AG04449 (cell line): ENCODE measurements at regions not wholly inside any gene's neighbourhood (a gene's known extent, or its start where the extent isn't known, plus 50 kb on each side); places are given as distances from the start of the nearest gene placed in this dataset.
"Not testable (repeated sequence)": the region's sequence is repeated elsewhere in the genome, so short reads cannot be mapped to it uniquely, and the experiment has no call there.

Experiments
- CTCF ChIA-PET: fragments of 350-600 bp; formaldehyde crosslinking; extraction: SDS; loops from one replicate; lab custom pipeline; 2021; ENCODE audit warnings: antibody characterized with exemption; lab: Yijun Ruan, JAX
- POLR2A ChIA-PET: fragments of 400-600, 350-600 bp; formaldehyde crosslinking; extraction: SDS; loops from one replicate; lab custom pipeline; 2020; ENCODE audit warnings: antibody characterized with exemption, inconsistent platforms; lab: Yijun Ruan, JAX
- DNase-seq: peaks from one replicate; pipeline ENCODE4 v3.0.0-alpha.2; 2010; ENCODE audit warnings: low read depth, low spot score
- H3K4me3 ChIP-seq: 2 replicates; pipeline ENCODE4 v1.5.1; 2011; ENCODE audit warnings: low read depth, mild to moderate bottlenecking, control low read depth, low read length
- TF ChIP-seq, protein P1 (sequence below): IDR thresholded peaks from one replicate; pipeline ENCODE4 v1.5.1; 2011; ENCODE audit warnings: mild to moderate bottlenecking, moderate library complexity, low read length, control low read depth, inconsistent platforms; ENCODE audit not compliant: insufficient read depth; ENCODE audit errors: missing control alignments

- POLR2A ChIA-PET, result no interaction called here
- no peak overlapping the region for H3K4me3 ChIP-seq
- TF ChIP-seq, protein P1, sequence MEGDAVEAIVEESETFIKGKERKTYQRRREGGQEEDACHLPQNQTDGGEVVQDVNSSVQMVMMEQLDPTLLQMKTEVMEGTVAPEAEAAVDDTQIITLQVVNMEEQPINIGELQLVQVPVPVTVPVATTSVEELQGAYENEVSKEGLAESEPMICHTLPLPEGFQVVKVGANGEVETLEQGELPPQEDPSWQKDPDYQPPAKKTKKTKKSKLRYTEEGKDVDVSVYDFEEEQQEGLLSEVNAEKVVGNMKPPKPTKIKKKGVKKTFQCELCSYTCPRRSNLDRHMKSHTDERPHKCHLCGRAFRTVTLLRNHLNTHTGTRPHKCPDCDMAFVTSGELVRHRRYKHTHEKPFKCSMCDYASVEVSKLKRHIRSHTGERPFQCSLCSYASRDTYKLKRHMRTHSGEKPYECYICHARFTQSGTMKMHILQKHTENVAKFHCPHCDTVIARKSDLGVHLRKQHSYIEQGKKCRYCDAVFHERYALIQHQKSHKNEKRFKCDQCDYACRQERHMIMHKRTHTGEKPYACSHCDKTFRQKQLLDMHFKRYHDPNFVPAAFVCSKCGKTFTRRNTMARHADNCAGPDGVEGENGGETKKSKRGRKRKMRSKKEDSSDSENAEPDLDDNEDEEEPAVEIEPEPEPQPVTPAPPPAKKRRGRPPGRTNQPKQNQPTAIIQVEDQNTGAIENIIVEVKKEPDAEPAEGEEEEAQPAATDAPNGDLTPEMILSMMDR, result no peak
- CTCF ChIA-PET, result no interaction called here
- no peak for DNase-seq
These were observed 76.9 kb upstream of the SLCO2A1 start for GRCh38 chr3:134106580-134106979.

- no peak for DNase-seq
- no peak overlapping the region for H3K4me3 ChIP-seq
- ChIA-PET POLR2A (no interaction called here), CTCF (no interaction called here)
- TF ChIP-seq, protein P1, result no peak
These were observed 76.3 kb upstream of the SLCO2A1 start for GRCh38 chr3:134105876-134106556.

DNA sequence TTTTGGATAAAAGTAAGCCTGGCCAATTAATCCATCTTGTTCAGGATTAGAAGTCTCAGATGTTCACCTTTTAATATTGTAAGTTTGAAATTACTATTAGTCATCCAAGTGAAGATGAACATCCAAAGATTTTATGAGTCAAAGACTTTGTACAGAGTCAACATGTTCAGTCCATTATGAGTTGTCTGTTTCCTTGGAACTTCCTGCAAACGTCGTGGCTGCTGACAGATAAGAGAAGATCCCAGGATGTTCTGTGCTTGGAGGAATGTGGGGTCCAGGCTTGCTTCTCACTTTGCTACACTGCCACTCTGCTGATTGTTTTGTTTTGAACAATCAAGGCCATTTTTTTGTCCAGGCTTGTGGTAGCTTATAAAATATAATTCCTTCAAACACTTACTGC lies 74.3 kb upstream of the SLCO2A1 start:
- no peak for DNase-seq
- POLR2A ChIA-PET, result no interaction called here
- CTCF ChIA-PET, result interaction anchor here (1.2 kb wide), 1 partner anchor 174 kb away, joined by 4 read pairs; no protein-coding TSS in a partner anchor
- TF ChIP-seq, protein P1, result no peak
- H3K4me3 ChIP-seq, result no peak overlapping the region

- H3K4me3 ChIP-seq, result no peak overlapping the region
- ChIA-PET CTCF (no interaction called here), POLR2A (no interaction called here)
- TF ChIP-seq, protein P1, result no peak
- no peak for DNase-seq
These were observed 73.7 kb upstream of the SLCO2A1 start for GRCh38 chr3:134103470-134103869.

DNA sequence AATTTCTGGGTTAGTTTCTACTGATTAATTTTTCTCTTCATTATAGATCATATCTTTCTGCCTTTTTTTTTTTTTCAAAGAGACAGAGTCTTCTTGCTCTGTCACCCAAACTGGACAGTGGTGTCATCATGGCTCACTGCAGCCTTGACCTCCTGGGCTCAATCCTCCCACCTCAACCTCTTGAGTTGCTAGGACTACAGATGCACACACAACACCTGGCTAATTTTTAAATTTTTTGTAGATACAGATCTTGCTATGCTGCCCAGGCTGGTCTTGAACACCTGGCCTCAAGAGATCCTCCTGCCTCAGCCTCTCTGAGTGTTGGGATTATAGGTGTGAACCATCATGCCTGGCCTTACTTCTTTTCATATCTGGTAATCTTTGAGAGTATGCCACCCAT lies 73.3 kb upstream of the SLCO2A1 start:
- DNase-seq, result no peak
- ChIA-PET CTCF (no interaction called here), POLR2A (no interaction called here)

DNA sequence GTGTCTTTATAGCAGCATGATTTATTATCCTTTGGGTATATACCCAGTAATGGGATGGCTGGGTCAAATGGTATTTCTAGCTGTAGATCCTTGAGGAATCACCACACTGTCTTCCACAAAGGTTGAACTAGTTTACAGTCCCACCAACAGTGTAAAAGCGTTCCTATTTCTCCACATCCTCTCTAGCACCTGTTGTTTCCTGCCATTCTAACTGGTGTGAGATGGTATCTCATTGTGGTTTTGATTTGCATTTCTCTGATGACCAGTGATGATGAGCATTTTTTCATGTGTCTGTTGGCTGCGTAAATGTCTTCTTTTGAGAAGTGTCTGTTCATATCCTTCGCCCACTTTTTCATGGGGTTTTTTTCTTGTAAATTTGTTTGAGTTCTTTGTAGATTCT lies 66.5 kb upstream of the SLCO2A1 start:
- POLR2A ChIA-PET, H3K4me3 ChIP-seq, DNase-seq, CTCF ChIA-PET: not testable (repeated sequence)

More for the DNA sequence above, 73.3 kb upstream of the SLCO2A1 start:
- TF ChIP-seq, protein P1, result no peak
- H3K4me3 ChIP-seq, result no peak overlapping the region

DNA sequence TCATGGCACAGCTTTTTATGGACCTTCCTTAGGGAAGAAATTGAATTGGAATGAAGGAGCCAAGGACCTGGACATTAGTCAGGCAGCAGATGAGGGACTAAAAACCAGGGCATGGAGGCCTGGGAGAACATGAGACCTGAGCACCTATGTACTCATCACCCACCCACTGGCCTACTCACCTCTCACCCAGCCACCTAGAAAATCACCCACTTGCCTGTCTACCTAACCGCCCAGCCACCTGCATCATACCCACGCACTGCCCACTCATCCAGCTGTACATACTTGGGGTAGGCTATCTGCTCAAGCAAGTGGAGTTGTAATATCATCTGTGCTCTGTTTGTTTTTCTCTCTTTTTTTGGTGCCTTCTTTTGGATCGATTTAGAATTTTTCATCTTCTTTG lies 65.3 kb upstream of the SLCO2A1 start:
- TF ChIP-seq, protein P1, result no peak
- ChIA-PET CTCF (no interaction called here), POLR2A (no interaction called here)
- DNase-seq, result no peak
- no peak overlapping the region for H3K4me3 ChIP-seq
